CD14-positive monocyte (primary cell): ENCODE measurements at regions not wholly inside any gene's neighbourhood (a gene's known extent, or its start where the extent isn't known, plus 50 kb on each side); places are given as distances from the start of the nearest gene placed in this dataset.

Source experiments
- DNase-seq, 3 donors: peaks; one replicate each; pipeline ENCODE4 v3.0.0-alpha.2; 2011 to 2022
- H2AFZ ChIP-seq: 2 replicates; pipeline ENCODE4 v1.6.0; 2012; ENCODE audit warnings: mild to moderate bottlenecking, low read depth, low read length, inconsistent platforms; ENCODE audit not compliant: insufficient read depth, poor library complexity, severe bottlenecking
- H3K27ac ChIP-seq, 2 donors: 1 replicate in 1 of 2; 2 replicates in 1 of 2; pipeline ENCODE4 v1.5.1; 2012 to 2013; ENCODE audit warnings: low read length in 2 of 2, control low read depth in 1 of 2, inconsistent platforms in 1 of 2, low read depth in 1 of 2, mild to moderate bottlenecking in 1 of 2
- H3K27me3 ChIP-seq, 2 donors: one replicate each; pipeline versions ENCODE4 v1.6.0 to v1.6.1; 2011 to 2013; ENCODE audit warnings: low read length in 2 of 2; ENCODE audit not compliant: control insufficient read depth in 2 of 2, insufficient read depth in 2 of 2
- H3K36me3 ChIP-seq, 2 donors: replicated peaks in 1 of 2; 1 replicate in 1 of 2; 2 replicates in 1 of 2; pipeline versions ENCODE4 v1.5.1 to v1.6.1; 2012 to 2013; ENCODE audit warnings: low read length in 2 of 2, control low read depth in 1 of 2, inconsistent platforms in 1 of 2, mild to moderate bottlenecking in 1 of 2; ENCODE audit not compliant: insufficient read depth in 2 of 2, control insufficient read depth in 1 of 2
- H3K4me1 ChIP-seq, 2 donors: 1 replicate in 1 of 2; 2 replicates in 1 of 2; pipeline versions ENCODE4 v1.5.1 to v1.6.1; 2012 to 2013; ENCODE audit warnings: low read length in 2 of 2, control low read depth in 1 of 2, inconsistent platforms in 1 of 2, mild to moderate bottlenecking in 1 of 2, moderate library complexity in 1 of 2; ENCODE audit not compliant: insufficient read depth in 2 of 2, control insufficient read depth in 1 of 2
- H3K4me2 ChIP-seq: replicated peaks from 2 replicates; pipeline ENCODE3; 2012; ENCODE audit warnings: low read length, moderate library complexity, mild to moderate bottlenecking; ENCODE audit not compliant: poor library complexity, severe bottlenecking; ENCODE audit errors: extremely low read depth
- H3K4me3 ChIP-seq, 3 experiments: fragments of 200-600 bp in 1 of 3; sonication (generic) in 1 of 3; replicated peaks in 1 of 3; 1 replicate in 2 of 3; 2 replicates in 1 of 3; pipeline ENCODE4 v1.5.1; 2011 to 2013; ENCODE audit warnings: low read length in 3 of 3, mild to moderate bottlenecking in 3 of 3, control low read depth in 2 of 3, low read depth in 2 of 3, inconsistent platforms in 1 of 3, moderate library complexity in 1 of 3
- H3K79me2 ChIP-seq: 2 replicates; pipeline ENCODE4 v1.6.0; 2012; ENCODE audit warnings: mild to moderate bottlenecking, control low read depth, inconsistent platforms, low read length, moderate library complexity; ENCODE audit not compliant: insufficient read depth
- H3K9ac ChIP-seq: 2 replicates; pipeline ENCODE4 v1.6.0; 2017; ENCODE audit warnings: low read length, mild to moderate bottlenecking; ENCODE audit not compliant: insufficient read depth, poor library complexity, severe bottlenecking
- H3K9me3 ChIP-seq, 2 donors: replicated peaks in 1 of 2; 1 replicate in 1 of 2; 2 replicates in 1 of 2; pipeline versions ENCODE4 v1.5.1 to v1.6.1; 2012 to 2013; ENCODE audit warnings: low read length in 2 of 2, control low read depth in 1 of 2; ENCODE audit not compliant: control insufficient read depth in 1 of 2, insufficient read depth in 1 of 2
- H4K20me1 ChIP-seq: 2 replicates; pipeline ENCODE4 v1.6.0; 2012; ENCODE audit warnings: mild to moderate bottlenecking, low read length, control low read depth, moderate library complexity; ENCODE audit not compliant: insufficient read depth
- H3K27ac Mint-ChIP-seq, 7 donors: one replicate each; pipeline ENCODE4 v1.8.0; 2020; ENCODE audit warnings: mild to moderate bottlenecking in 7 of 7, mixed read lengths in 7 of 7, moderate library complexity in 6 of 7, inconsistent platforms in 2 of 7
- H3K27me3 Mint-ChIP-seq, 3 donors: one replicate each; pipeline ENCODE4 v1.8.0; 2021 to 2022; ENCODE audit warnings: low read depth in 3 of 3, mild to moderate bottlenecking in 3 of 3, mixed read lengths in 3 of 3, moderate library complexity in 3 of 3, inconsistent platforms in 1 of 3
- H3K36me3 Mint-ChIP-seq, 2 donors: one replicate each; pipeline ENCODE4 v1.8.0; 2020; ENCODE audit warnings: mixed read lengths in 2 of 2, inconsistent platforms in 1 of 2, mild to moderate bottlenecking in 1 of 2
- H3K4me1 Mint-ChIP-seq: one replicate; pipeline ENCODE4 v1.8.0; 2020; ENCODE audit warnings: mild to moderate bottlenecking, mixed read lengths
- H3K4me3 Mint-ChIP-seq, 2 donors: one replicate each; pipeline ENCODE4 v1.8.0; 2020; ENCODE audit warnings: mild to moderate bottlenecking in 2 of 2, mixed read lengths in 2 of 2, moderate library complexity in 1 of 2
- H3K9me3 Mint-ChIP-seq, 7 donors: one replicate each; pipeline ENCODE4 v1.8.0; 2020 to 2022; ENCODE audit warnings: mixed read lengths in 7 of 7, mild to moderate bottlenecking in 6 of 7, moderate library complexity in 6 of 7, inconsistent platforms in 2 of 7
- WGBS: methylation state at CpG from one replicate; pipeline ENCODE4 v1.1.5; 2013; ENCODE audit warnings: missing lambda C conversion rate; ENCODE audit not compliant: insufficient coverage; 5-methylcytosine and 5-hydroxymethylcytosine counted together
- intact Hi-C, 2 donors: fragments of 100-400 bp; cut with micrococcal nuclease; formaldehyde crosslinking; loops; one replicate each; pipeline versions ENCODE4 v1.15.0 to v1.15.1; 2023
- TF ChIP-seq, protein P1 (sequence below): fragments of 200-600 bp; IDR thresholded peaks from one replicate; pipeline ENCODE4 v1.8.0; 2022; ENCODE audit warnings: antibody characterized with exemption, mild to moderate bottlenecking

DNA sequence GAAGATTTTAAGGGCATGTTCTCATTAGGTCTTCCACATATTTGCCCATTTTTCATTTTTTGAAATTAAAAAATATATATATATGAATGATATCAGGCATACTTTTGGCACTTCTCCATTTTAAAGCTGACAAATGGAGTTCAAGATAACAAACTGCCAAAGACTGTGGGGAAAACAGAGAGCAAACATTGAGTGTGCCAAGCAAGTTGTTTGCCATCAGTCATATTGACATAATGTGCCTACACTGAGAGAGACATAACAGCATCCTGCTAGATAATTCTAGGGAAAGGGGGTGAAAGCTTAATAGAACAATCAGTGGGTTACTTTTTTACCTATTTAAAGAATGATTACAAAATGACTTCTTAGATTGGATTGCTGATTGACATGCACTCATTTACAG, 529.4 kb upstream of the CXADR start:
- Histone ChIP-seq H2AFZ (no peak overlapping the region), H3K79me2 (no peaks in the 10 kb centered on the region), H3K9ac (no peak overlapping the region), H4K20me1 (no peaks in the 10 kb centered on the region), H3K4me3 (no peak overlapping the region), H3K4me2 (no peak overlapping the region), H3K4me1 (no peaks in the 10 kb centered on the region), H3K9me3 (peaks cover 3 to 5% of the 10 kb centered on the region in 2 donors), H3K27me3 (no peaks in the 10 kb centered on the region), H3K27ac (no peak overlapping the region), H3K36me3 (no peaks in the 10 kb centered on the region)
- no peak for DNase-seq
- Mint-ChIP-seq H3K36me3 (no peaks in the 10 kb centered on the region), H3K4me3 (no peak overlapping the region), H3K27me3 (no peaks in the 10 kb centered on the region), H3K27ac (no peak overlapping the region), H3K9me3 (peaks cover 0 to 4% (median 2%) of the 10 kb centered on the region in 7 donors), H3K4me1 (no peaks in the 10 kb centered on the region)
- TF ChIP-seq, protein P1, sequence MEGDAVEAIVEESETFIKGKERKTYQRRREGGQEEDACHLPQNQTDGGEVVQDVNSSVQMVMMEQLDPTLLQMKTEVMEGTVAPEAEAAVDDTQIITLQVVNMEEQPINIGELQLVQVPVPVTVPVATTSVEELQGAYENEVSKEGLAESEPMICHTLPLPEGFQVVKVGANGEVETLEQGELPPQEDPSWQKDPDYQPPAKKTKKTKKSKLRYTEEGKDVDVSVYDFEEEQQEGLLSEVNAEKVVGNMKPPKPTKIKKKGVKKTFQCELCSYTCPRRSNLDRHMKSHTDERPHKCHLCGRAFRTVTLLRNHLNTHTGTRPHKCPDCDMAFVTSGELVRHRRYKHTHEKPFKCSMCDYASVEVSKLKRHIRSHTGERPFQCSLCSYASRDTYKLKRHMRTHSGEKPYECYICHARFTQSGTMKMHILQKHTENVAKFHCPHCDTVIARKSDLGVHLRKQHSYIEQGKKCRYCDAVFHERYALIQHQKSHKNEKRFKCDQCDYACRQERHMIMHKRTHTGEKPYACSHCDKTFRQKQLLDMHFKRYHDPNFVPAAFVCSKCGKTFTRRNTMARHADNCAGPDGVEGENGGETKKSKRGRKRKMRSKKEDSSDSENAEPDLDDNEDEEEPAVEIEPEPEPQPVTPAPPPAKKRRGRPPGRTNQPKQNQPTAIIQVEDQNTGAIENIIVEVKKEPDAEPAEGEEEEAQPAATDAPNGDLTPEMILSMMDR: no peak
- intact Hi-C loops: no loop called here

DNA sequence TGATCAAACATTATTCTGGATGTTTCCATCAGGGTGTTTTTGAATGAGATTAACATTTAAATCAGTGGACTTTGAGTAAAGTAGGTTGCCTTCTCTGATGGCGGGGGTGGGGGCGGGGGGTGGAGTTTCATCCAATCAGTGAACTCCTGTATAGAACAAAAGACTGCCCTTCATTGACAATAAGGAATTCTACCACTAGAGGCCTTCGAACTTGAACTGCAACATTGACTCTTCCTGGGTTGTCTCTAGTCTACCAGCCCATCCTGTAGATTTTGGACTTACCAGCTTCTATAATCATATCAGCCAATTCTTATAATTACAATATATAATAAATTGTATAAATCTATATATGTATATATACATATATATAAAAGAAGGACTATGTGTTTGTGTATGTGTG, 520.4 kb upstream of the CXADR start:
- Histone ChIP-seq H3K27ac (no peak overlapping the region), H4K20me1 (no peaks in the 10 kb centered on the region), H2AFZ (no peak overlapping the region), H3K36me3 (no peaks in the 10 kb centered on the region), H3K4me1 (no peaks in the 10 kb centered on the region), H3K9ac (no peak overlapping the region), H3K27me3 (no peaks in the 10 kb centered on the region), H3K4me2 (no peak overlapping the region), H3K9me3 (no peaks in the 10 kb centered on the region), H3K4me3 (no peak overlapping the region), H3K79me2 (no peaks in the 10 kb centered on the region)
- TF ChIP-seq, protein P1: no peak
- H3K9me3 Mint-ChIP-seq: peaks cover 0 to 8% (median 1%) of the 10 kb centered on the region in 7 donors
- no peaks in the 10 kb centered on the region for H3K4me1 Mint-ChIP-seq
- no peaks in the 10 kb centered on the region for H3K27me3 Mint-ChIP-seq
- no peak for DNase-seq
- intact Hi-C loops: no loop called here
- no peak overlapping the region for H3K4me3 Mint-ChIP-seq
- H3K27ac Mint-ChIP-seq: no peak overlapping the region
- WGBS: no CpG with 5 or more reads among the region's 3 CpGs
- H3K36me3 Mint-ChIP-seq: no peaks in the 10 kb centered on the region
